ENCODE measurements at regions not wholly inside any gene's neighbourhood (a gene's known extent, or its start where the extent isn't known, plus 50 kb on each side); places are given as distances from the start of the nearest gene placed in this dataset.

DNA sequence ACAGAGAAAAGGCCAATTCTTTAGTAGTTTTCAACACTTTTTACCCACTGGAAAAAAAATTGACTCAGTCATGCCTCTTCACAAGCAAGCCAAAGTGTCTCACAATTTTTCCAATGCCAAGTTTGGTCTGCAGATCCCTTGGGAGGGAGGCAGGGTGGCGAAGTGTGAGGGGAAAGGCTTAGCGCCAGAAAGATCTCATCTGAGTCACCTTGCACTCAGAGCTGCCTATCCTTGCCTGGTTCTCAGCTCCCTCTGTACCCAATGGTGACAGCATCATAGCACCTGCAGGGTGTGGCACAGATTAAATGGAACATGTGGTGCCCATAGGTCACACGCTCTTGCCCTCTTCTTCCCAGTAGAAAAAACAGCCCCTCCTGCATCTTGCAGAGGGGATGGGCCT lies 55.2 kb upstream of the GYPC start:
- no peak for TF ChIP-seq CTCF (IDR thresholded peaks at IDR 0.05 in 8 of 11, conservative IDR thresholded peaks at IDR 0.05 in 3 of 11)
- no peak for TF ChIP-seq POLR2AphosphoS5 (IDR thresholded peaks at IDR 0.05)

All from spleen (tissue), 7 donors.